GM19452 (cell line): ENCODE measurements at regions not wholly inside any gene's neighbourhood (a gene's known extent, or its start where the extent isn't known, plus 50 kb on each side); places are given as distances from the start of the nearest gene placed in this dataset.

Experiments
- ATAC-seq: cut with Tn5 transposase; IDR thresholded peaks from one replicate; pipeline ENCODE4 v1.9.1; 2021; ENCODE audit not compliant: unreplicated experiment

DNA sequence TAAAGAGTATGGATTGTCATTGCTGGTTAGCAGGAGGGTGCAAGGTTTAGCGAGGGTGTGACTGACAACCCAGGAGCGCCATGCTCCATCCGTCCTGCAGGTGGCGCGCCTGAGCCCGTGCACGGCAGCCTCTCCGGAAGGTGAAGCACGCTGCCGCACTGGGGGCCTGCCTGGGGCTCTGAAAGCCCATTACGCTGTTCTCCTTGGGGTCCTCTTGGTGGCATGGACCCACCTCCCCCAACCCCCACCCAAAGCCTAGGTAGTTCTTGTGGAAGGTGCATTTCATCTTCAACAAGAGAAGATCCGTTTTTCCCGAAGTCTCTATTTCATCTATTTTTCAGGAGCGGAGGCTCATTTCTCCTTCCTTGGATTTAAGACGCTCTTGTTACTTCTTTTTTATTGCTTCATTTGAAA lies 197.4 kb upstream of the KCNG1 start:
- no peak for ATAC-seq

- ATAC-seq: no peak
Observed at GRCh38 chr20:51219544-51219943, 196.6 kb upstream of the KCNG1 start.

- no peak for ATAC-seq
Observed at GRCh38 chr20:51218603-51219002, 195.7 kb upstream of the KCNG1 start.

DNA sequence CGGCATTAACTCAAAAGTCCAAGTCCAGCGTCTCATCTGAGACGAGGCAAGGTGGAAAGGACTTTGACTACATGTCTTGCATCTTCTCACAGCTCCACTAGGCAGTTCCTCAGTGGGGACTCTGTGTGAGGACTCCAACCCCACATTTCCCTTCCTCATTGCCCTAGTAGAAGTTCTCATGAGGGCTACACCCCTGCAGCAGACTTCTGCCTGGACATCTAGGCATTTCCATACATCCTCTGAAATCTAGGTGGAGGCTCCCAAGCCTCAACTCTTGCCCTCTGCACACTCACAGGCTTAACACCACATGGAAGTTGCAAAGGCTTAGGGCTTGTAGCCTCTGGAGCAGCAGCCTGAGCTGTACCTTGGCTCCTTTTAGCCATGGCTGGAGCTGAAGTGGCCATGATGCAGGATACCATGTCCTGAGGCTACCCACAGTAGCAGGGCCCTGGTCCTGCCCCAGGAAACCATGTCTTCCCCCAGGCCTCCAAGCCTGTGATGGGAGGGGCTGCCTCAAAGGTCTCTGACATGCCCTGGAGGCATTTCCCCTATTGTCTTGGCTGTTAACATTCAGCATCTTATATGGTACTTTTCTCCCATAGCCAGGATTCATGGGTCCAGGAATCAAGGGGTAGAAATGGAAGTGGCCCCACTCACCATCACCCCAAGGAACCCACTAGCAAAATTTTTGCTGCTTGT lies 194.6 kb upstream of the KCNG1 start:
- ATAC-seq: no peak

GRCh38 chr20:51216850-51217249 lies 193.9 kb upstream of the KCNG1 start:
- ATAC-seq: no peak

DNA sequence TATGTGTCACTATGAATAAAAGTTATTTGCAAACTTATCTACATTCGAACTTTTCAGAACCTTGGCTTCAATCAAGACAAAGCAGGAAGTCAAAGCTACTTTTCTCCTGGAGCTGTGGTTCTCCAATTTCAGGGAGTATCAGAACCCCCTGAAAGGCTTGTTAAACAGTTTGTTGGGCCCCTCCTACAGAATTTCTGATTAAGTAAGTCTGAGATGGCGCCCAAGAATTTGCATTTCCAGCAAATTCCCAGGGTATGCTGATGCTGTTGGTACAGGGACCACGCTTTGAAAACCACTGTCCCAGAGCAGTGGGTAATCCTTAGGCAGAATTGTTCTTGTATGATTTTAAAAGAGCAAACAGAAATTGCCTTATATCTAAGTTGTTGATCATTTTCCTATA lies 189.9 kb upstream of the KCNG1 start:
- ATAC-seq: no peak

DNA sequence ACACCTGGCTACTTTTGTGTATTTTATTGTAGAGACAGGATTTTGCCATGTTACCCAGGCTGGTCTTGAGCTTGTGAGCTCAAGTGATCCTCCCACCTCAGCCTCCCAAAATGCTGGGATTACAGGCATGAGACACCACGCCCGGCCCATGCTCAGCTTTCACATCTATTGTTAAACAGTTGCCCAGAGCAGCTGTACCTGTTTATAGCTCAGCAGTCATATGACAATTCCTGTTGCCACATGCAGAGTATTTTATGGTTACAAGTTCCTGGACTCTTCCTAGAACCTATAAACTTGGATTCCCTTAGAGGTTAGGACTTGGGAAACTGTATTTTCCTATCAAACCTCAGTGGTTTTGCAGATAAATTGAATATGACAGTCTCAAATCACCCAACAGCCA lies 188.3 kb upstream of the KCNG1 start:
- no peak for ATAC-seq

- ATAC-seq: no peak
Observed at GRCh38 chr20:51210084-51210483, 187.2 kb upstream of the KCNG1 start.

DNA sequence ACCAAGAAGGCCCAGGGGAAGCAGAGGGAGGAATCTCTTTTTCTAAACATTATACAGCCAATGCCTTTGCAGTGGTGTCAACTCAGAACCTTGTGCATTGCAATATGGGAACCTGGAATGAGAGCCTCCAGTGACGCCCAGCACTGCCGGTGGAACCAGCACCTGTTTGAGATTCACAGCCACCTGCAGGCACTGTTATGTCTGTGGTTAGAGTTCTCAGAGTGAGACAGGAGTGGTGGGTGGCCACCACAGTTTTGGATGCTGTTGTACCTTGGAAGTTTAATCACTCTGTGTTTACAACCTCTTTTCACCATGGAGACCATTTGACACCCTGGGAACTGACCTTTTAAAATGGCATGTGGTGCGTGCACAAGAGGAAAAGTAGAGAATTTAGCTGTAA lies 185.3 kb upstream of the KCNG1 start:
- ATAC-seq: no peak

GRCh38 chr20:51206032-51206662 lies 183.2 kb upstream of the KCNG1 start:
- no peak for ATAC-seq

DNA sequence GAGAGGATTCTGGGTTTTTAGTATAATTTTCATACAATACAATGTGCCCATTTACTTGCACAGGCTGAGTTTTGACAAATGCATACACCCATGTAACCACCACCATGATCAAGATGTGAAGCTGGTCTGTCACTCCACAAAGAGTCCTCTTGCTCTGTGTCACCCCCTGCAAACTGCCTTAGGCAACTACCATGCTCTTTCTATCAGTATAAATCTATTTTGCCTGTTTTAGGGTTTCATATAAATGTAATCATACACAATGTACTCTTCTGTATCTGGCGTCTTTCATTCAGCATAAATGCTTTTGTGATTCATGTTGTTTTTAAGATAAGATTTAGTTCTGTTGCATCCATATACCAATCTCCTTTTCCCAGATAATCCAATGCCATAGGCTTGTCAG lies 181.9 kb upstream of the KCNG1 start:
- no peak for ATAC-seq

DNA sequence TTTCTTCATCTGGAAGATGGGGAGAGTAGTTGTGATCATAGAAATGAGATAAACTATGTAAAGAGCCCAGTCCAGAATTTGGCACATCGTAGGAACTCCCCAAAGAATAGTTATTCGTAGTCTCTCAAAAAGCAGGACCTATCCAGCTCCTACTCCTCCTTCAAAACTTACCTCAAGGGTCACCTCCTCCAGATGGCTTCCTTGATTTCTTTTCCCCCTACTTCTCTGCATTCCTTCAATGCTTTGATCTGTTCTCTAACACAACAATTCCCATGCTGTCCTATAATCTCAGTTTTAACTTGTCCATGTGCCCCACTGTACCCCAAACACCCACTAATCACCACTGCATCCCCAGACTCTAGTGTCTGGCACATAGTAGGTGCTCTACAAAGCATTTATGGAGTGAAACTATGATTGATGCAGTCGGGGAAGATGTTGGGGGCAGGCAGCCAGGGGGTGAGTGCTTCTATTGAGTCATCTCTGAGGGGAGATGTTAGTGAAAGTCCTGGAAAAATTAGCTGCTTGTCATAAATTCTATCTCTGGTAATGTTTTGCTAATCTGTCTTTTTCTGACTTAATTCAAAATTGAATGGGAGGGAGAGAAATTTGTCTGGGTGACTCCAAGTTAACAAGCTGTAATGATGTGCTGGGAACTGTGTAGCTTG lies 181.3 kb upstream of the KCNG1 start:
- no peak for ATAC-seq

DNA sequence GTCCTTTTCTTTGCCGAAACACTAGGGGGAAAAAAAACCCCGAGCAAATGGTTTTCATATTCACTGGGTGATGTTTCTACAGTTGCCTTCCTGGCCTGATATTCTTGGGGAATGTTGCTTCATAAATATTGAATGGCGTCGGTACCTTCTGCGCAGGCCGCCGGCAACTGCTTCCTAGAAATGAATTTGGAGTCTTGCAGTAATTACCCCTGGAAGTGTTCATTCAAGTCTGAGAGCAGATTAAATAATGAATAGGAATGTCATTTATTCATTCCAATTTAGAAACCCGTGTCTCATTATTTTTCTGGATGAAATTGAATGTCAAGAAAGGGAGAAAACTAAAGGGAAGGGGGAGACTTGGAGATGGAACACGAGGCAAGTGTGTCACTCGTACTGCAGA lies 179.4 kb upstream of the KCNG1 start:
- no peak for ATAC-seq

DNA sequence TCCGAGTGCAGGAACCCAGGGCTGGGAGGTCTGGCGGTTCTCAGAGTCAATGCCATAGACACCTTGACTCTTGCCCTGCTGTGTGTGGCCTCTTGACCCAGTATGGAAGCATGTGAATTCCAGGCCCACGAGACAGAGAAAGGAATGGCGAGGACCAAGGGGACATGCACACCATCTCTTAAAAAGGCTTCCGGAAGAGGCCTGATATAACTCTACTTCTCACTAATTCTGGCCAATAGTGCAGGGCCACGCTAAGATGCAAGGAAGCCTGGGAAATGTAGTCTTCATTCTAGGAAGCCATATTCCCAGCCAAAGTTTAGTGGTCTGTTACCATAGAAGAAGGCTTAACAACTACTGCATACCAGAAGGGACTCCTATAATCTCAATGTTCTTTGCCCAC lies 177.0 kb upstream of the KCNG1 start:
- no peak for ATAC-seq

DNA sequence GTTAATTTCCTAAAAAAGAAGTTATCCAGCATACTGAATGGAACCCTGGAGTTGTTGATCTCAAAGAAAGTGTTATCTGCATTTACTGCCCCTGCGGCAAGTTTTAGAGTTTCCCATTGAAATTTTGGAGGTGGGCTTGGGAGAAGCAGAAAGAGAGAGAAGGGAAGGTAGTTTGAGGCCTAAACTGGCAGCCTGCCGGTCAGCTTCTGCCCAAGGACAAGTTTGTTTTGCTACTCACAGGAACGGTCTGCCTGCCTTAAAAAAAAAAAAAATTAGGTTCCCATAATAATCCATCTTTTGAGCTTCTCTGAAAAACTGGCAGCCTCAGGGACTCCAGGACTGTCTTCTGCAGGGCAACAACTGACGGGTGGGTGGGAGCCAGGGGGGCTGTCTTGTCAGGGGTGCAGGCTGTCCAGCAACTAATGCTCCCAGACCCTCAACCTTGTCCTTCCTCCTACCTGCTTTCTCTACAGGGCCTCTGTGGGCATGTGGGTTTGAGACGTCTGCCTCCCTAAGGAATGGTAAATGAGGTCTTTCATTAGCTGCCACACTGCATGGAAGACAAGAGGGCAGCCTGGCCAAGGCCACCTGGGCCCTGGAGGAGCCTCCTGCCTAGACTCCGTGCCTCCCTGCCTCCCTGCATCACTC lies 176.1 kb upstream of the KCNG1 start:
- no peak for ATAC-seq

GRCh38 chr20:51198238-51198637 lies 175.3 kb upstream of the KCNG1 start:
- ATAC-seq: no peak

GRCh38 chr20:51196991-51197651 lies 174.2 kb upstream of the KCNG1 start:
- no peak for ATAC-seq

DNA sequence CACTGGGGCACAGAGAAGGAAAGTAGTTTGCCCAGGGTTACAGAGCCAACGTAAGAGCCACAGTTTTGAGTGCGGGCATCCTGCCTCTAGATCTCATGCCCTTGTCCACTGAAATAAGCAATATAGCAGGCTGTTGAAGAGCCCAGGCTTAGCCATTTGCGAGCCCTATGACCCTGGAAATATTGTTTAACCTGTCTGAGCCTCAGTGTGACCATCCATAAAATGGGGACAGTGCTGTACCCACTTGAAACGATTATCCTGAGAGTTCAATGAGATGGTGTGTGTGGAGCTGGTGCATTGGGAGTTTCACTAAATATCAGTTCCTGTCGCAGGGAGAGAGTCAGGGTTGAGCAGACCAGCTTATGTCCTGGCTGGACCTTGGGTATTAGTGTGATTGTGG lies 173.1 kb upstream of the KCNG1 start:
- ATAC-seq: no peak

DNA sequence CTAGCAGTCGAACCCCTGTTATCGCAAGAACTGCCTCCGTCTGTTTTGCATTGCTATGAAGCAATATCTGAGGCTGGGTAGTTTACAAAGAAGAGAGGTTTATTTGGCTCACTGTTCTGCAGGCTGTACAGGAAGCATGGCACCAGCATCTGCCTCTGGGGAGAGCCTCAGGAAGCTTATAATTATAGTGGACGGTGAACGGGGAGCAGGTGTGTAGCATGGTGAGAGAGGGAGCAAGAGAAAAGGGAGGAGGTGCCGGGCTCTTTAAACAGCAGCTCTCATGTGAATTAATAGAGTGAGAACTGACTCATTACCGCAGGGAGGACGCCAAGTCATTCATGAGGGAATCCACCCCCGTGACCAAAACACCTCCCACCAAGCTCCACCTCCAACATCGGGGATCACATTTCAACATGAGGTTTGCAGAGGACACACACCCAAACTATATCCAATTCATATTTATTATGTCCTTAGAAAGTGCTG lies 172.6 kb upstream of the KCNG1 start:
- no peak for ATAC-seq

DNA sequence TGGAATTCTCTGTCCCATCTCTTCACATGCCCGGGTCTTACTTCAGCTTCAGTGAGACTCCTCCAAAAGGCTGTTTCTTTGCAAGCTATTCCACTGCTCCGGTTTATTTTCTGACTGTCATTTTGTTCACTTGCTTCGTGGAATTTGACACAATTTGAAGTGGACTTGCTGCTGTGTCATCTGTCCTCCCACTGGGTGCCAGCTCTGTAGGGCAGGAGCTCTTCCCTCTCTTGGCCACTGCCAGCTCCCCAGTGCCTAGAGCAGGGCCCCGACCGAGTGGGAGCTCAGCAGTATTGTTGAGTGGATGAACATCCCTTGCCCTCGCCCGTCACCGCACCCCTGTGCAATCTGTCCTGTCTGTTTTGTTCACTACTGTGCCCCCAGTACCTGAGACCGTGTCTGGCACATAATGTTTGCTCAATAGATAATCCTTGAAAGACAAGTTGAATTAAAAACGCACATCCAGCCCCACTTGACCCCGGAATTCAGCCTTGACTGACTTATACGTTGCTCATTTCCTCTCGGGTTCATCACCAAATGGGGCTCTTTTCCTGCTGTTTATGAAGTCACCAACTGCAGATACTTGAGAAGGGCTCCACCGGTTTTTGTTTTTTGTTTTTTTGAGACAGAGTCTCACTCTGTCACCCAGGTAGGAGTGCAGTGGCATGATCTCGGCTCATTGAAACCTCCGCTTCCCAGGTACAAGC lies 170.3 kb upstream of the KCNG1 start:
- ATAC-seq: no peak

GRCh38 chr20:51190783-51191180 lies 167.9 kb upstream of the KCNG1 start:
- no peak for ATAC-seq
